Dedifferentiated amniotic fluid mesenchymal stem cell (primary cell): ENCODE measurements at regions not wholly inside any gene's neighbourhood (a gene's known extent, or its start where the extent isn't known, plus 50 kb on each side); places are given as distances from the start of the nearest gene placed in this dataset.
"Not testable (repeated sequence)": the region's sequence is repeated elsewhere in the genome, so short reads cannot be mapped to it uniquely, and the experiment has no call there.

ENCODE experiments used
- DNase-seq: peaks from one replicate; pipeline ENCODE4 v3.0.0-alpha.2; 2016; ENCODE audit errors: extremely low spot score

DNA sequence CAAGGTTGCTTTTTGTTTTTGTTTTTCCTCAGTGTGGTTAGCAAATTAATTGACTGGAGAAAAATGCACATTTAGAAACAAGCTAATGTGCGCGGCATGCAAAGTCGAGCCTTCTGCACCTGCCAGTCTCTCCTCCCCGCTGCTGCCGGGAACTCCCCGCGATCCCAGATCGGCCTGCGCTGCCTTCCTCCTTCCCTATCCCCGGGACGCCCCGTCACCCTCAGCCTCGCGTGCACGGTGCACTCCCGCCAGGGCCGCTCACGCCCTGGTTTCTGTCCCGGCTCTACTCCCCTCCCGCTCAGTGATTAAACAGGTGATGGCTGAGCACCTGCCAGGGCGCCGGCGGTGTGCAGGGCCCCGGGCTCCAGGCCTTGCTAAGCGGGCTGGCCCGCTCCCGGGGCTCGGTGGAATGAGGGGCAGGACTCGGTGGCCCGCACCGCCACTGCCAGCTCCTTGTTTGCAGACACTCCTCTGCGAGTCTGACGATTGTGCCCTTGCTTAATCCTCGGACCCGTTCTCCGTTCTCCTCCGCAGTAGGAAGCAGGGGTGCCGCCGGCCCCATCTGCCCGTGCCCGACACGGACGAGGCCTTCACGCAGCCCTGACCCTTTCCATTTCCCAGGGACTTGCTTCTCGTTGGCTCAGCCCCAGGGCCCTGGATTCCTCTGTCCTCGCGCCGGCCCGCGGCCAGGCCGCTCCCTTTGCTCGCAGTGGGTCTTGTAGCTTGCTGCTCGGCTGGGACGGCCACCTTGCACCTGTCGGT lies 143.4 kb downstream of the TRIML1 start:
- DNase-seq: no peak

DNA sequence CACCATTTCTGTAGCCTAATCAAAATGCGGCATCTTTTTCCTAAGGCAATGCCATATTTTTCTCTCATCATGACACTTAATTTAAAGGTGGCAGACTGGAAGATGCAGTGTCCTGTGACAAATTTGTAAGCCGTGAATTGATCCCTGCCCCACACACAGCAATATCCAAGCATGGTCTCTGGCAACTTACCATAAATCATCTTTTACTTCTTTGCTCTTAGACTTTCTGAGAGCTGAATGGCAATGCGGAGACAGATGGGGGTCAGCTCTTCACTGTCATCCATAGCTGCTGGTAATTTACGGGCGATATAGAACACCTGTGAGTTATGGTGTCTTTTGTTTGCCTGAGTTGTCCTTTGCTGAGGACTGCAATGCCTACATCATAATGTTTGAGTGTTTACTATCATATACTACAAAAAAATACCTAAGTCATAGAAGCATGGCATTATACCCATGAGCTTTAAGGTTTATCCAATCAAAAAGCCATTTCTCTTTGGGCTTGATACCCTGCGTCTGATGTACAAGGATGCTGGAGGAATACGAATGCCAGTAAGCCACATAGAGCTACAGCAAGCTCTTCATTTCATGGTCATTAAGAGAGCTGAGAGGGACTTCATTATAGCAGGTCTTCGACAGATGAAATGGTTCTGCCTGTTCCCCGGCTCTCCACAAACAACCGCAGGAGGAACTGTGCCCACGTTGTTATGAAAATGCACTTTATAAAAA lies 148.1 kb downstream of the TRIML1 start:
- no peak for DNase-seq

DNA sequence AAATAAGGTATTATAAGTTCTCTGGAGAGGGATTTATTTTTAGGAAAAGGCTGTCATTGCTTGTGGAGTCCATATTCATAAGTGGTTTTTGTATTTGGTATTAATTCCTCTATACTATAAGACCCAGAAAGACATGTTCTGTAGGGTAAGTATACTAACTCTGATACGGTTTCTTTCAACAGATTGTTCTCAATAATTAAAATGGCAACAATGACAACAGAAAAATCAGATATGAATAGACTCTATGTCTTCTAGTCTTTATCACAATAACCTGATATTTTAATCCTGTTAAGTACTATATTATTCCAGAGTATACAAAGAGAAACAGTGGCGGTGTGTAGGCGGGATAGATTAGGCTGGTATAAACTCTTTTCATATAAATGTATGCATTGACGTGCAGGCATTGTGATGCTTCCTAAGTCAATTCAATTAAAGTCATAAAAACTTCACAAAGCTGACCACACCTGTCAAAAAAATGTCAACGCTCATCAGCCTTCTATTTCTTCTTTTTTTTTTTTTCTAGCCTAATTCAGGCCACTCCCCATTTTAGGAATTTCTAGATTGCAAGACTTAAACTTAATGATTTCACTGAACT lies 150.4 kb downstream of the TRIML1 start:
- no peak for DNase-seq

GRCh38 chr4:188295899-188296298 lies 156.7 kb downstream of the TRIML1 start:
- no peak for DNase-seq

GRCh38 chr4:188296331-188296730 lies 157.1 kb downstream of the TRIML1 start:
- DNase-seq: no peak

DNA sequence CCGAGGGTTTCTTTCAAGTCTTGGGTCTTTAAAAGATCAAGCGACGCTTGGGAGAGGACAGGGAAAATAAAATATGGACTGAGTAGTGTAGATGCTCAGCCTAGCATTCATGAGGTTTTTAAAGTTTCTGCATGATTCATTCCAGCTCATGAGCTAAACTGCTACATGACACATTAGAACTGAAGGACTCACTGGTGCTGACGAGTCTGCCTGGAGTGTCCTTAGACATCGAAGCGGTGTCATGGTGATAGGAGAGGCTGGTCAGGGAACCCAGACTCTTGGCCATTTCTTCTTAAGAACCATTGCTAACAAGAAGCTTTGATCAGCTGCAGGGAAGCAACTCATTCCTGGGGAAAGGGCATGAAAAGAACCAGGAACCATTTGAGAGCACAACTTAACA lies 158.6 kb downstream of the TRIML1 start:
- DNase-seq: peak; percentile 42

GRCh38 chr4:188299161-188299560 lies 159.9 kb downstream of the TRIML1 start:
- no peak for DNase-seq

GRCh38 chr4:188300385-188300784 lies 161.1 kb downstream of the TRIML1 start:
- no peak for DNase-seq

GRCh38 chr4:188305690-188306089 lies 166.4 kb downstream of the TRIML1 start:
- DNase-seq: no peak

DNA sequence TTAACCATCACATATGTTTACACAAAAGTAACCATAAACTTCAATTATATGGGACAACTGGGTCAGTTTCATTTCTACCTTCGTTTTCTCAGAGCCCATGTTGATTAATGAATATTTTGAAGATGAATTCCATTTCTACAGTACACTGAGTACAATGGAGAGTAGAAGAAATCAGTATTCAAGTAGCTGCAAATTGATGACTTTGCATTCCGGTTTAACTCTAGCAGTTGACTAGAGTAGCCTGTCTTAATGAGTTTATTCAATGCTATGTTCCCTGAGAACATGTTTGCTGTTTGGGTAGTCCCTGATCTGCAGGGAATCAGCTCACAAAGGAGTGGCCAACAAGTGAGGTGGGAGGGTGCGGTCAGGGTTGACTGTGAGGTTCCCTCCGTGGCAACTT lies 168.3 kb downstream of the TRIML1 start:
- DNase-seq: no peak

DNA sequence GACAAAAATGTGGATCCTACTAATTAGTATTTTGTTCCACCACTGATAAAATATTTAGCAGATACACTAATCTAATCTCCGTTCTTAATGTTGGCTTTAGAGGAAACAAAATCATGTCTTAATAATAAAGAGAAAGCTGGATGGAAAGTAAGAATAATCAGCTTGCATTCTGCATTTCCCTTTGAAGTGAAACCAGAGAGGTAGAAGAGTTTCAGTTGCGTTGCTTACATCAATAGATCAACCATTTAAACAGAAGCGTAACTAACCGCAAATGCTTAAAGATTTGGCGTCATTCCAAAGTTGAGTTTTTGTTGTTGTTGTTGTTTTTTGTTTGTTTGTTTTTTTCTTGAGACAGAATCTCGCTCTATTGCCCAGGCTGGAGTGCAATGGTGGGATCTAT lies 168.9 kb downstream of the TRIML1 start:
- DNase-seq: no peak

GRCh38 chr4:188316391-188316790 lies 177.2 kb downstream of the TRIML1 start:
- no peak for DNase-seq

- no peak for DNase-seq
These were observed 189.7 kb downstream of the TRIML1 start for GRCh38 chr4:188328966-188329365.

- DNase-seq: no peak
These were observed 190.3 kb downstream of the TRIML1 start for GRCh38 chr4:188329521-188329920.

GRCh38 chr4:188332265-188332664 lies 193.0 kb downstream of the TRIML1 start:
- no peak for DNase-seq

- DNase-seq: no peak
These were observed 197.7 kb downstream of the TRIML1 start for GRCh38 chr4:188336891-188337290.

DNA sequence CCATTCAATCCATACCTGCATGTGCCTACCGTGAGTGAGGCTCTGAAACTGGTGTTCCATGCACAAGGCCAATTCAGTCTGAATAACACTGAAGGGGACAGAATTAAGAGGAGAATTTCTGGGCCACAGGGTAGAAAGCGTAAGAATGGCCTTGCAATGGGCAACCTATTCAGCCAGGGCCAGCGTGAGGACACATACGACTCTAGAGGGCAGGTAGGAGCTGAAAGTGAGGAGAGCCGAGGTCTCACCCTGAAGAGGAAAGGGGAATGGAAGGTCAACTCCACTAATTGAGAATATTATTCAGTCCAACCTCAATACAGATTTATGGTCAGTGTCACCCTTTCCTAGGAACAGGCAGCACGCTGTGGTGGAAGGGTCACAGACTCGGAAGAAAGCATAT lies 202.2 kb downstream of the TRIML1 start:
- no peak for DNase-seq

- DNase-seq: no peak
These were observed 207.0 kb downstream of the TRIML1 start for GRCh38 chr4:188346171-188346809.

GRCh38 chr4:188347339-188347738 lies 208.1 kb downstream of the TRIML1 start:
- no peak for DNase-seq

DNA sequence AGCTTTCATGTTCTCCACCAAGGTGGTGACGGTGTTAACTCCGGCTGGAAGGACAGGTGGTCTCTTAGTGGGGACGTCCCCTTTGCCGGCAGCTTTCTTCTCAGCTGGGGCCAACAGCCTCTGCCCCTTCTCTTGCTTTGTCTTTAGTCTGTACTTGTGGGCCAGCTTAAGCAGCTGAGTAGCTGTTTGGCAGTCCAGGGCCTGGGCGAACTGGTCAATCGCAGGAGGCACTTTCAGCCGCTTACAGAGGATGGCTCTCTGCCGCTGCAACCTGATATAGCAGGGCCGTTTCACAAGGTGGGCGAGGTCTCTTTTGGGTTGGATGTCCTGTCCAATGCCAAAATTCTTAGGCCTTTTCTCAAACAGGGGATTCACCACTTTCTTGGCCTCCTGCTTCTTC lies 210.3 kb downstream of the TRIML1 start:
- not testable (repeated sequence) for DNase-seq

DNA sequence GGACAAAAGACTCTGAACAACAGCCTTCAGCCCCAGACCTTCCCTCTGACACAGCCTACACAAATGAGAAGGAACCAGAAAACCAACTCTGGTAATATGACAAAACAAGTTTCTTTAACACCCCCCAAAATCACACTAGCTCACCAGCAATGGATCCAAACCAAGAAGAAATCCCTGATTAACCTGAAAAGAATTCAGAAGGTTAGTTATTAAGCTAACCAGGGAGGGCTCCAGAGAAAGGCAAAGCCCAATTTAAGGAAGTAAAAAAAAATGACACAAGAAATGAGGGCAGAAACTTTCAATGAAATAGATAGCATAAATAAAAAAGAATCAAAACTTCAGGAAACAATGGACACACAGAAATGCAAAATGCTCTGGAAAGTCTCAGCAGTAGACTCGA lies 224.0 kb downstream of the TRIML1 start:
- DNase-seq: no peak

DNA sequence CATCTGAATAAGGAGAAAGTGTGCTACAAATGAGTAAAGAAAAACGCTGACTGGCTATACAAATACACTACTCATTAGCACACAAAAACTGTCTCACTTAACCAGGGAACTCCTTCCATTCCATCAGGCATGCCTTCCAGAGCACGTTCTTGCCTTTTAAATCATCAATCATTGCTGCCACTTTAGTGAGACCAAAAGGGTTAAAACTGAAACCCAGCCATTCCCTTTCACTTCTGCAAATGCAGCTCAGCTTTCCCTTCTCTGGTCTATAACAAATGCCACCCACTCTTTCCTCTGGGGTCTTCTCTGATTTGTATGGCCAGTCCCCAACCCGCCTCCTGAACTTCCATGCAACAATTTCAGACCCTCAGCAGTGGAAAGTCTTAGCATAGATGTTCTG lies 231.5 kb downstream of the TRIML1 start:
- no peak for DNase-seq

DNA sequence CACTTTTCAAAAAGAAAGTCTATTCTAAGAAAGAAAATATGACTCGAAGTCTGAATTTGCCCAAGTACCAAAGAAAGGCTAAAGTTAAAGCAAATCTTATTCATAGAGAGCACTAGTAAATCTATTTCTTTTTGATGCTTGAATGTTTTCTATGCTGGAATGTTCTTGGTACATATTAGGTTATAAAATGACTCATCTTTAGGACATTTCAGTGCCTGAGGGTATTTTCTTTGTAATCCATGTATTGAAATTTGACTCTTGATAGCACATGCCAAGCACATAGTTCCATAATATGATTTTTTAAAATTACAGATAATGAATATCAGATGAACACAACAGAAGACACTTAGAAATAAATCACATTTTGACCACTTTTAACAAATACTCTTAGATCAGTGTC lies 232.8 kb downstream of the TRIML1 start:
- peak; percentile 97 for DNase-seq
